Motor neuron (in vitro differentiated cells): ENCODE measurements at regions not wholly inside any gene's neighbourhood (a gene's known extent, or its start where the extent isn't known, plus 50 kb on each side); places are given as distances from the start of the nearest gene placed in this dataset.
"Not testable (repeated sequence)": the region's sequence is repeated elsewhere in the genome, so short reads cannot be mapped to it uniquely, and the experiment has no call there.

Source experiments
- ATAC-seq, 8 experiments: fragments of 200-7000 bp; cut with Tn5 transposase; replicated peaks in 6 of 8; 2 replicates each; pipeline ENCODE4 v1.8.0; 2021; ENCODE audit warnings: mild to moderate bottlenecking in 8 of 8, moderate library complexity in 8 of 8
- H3K27ac ChIP-seq, 2 donors: fragments of 250-450 bp; sonication (Bioruptor Pico); 2 replicates each; pipeline ENCODE4 v1.9.0; 2021; ENCODE audit warnings: antibody characterized with exemption in 2 of 2, mild to moderate bottlenecking in 2 of 2, moderate library complexity in 1 of 2
- H3K4me1 ChIP-seq, 2 donors: fragments of 250-450 bp; sonication (Bioruptor Pico); replicated peaks in 1 of 2; 2 replicates each; pipeline ENCODE4 v1.6.1; 2021; ENCODE audit warnings: antibody characterized with exemption in 2 of 2, mild to moderate bottlenecking in 2 of 2, moderate library complexity in 1 of 2
- H3K4me3 ChIP-seq, 5 donors: fragments of 250-450 bp; sonication (Bioruptor Pico); 2 replicates each; pipeline ENCODE4 v1.9.0; 2021; ENCODE audit warnings: antibody characterized with exemption in 5 of 5, mild to moderate bottlenecking in 5 of 5, moderate library complexity in 4 of 5
- whole genome bisulfite sequencing, 10 experiments: fragments of 450-650 bp; shearing (Covaris generic); methylation state at CpG; one replicate each; pipeline ENCODE4 v1.0.0; 2022; 5-methylcytosine and 5-hydroxymethylcytosine counted together
- in situ Hi-C, 9 experiments: fragments of 400-800 bp; cut with MboI; loops; one replicate each; pipeline ENCODE4 v1.15.0; 2021; ENCODE audit warnings: low sequenced_read_pairs in 9 of 9, low pct_unique_long_range_greater_than_20kb in 2 of 9; ENCODE audit not compliant: unreplicated experiment in 9 of 9

- in situ Hi-C loops = no loop called here
- Histone ChIP-seq H3K4me3 (no peak overlapping the region), H3K4me1 (peaks cover 16 to 21% of the 10 kb centered on the region in 2 donors), H3K27ac (no peak overlapping the region)
- WGBS, 10 experiments = 69 to 100% (median 89%) methylated on average over 1 to 2 of the region's 2 CpGs; no CpG with 5 or more reads in 1 of the 10 experiments
- ATAC-seq = peak in 5 of 8 experiments; percentile 24 to 62 (median 42)
These were observed 141.1 kb downstream of the RFPL4B start for GRCh38 chr6:112488238-112488637.

DNA sequence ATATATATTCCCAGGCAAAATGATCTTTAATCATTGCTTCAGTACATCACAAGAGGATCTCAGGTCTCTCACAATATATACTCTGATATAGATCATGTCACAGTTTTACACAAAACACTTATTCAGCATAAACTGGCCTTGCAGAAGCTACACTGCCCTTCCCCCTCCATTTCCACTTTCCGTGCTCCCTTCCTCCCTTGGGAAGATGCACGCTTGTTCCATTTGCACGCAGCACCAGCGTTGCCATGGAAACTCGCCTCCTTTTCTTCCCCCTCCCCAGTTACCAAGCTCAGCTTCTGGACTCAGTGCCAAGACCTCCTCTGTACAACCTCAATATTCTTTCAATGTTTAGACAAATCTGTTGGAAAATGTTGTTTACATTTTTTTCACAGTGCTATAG lies 154.6 kb downstream of the RFPL4B start:
- ATAC-seq = peak in 5 of 8 experiments; percentile 63 to 72 (median 65)
- WGBS, 10 experiments = 0 to 94% (median 0%) methylated on average over 1 to 5 of the region's 5 CpGs; no CpG with 5 or more reads in 1 of the 10 experiments
- peak overlapping the region in 2 of 5 donors; percentile 3 to 5 for H3K4me3 ChIP-seq
- in situ Hi-C loops = loop anchor here in 1 of 9 experiments (25.0 kb wide), 1 partner anchor 164 kb away; the partner anchor contains the start of gene RFPL4B
- H3K4me1 ChIP-seq = peaks cover 35 to 57% of the 10 kb centered on the region in 2 donors
- H3K27ac ChIP-seq = peak overlapping the region; percentile 74 to 80

GRCh38 chr6:112502351-112503090 lies 155.4 kb downstream of the RFPL4B start:
- Histone ChIP-seq H3K4me3 (peak overlapping the region in 4 of 5 donors; percentile 5 to 21 (median 9)), H3K4me1 (peaks cover 35 to 57% of the 10 kb centered on the region in 2 donors), H3K27ac (peak overlapping the region; percentile 74 to 80)
- in situ Hi-C loops = loop anchor here in 1 of 9 experiments (25.0 kb wide), 1 partner anchor 165 kb away; the partner anchor contains the start of gene RFPL4B
- 0 to 72% (median 11%) methylated on average over 3 to 7 of the region's 7 CpGs for WGBS, 10 experiments
- ATAC-seq = peak in 5 of 8 experiments; percentile 29 to 48 (median 41)

DNA sequence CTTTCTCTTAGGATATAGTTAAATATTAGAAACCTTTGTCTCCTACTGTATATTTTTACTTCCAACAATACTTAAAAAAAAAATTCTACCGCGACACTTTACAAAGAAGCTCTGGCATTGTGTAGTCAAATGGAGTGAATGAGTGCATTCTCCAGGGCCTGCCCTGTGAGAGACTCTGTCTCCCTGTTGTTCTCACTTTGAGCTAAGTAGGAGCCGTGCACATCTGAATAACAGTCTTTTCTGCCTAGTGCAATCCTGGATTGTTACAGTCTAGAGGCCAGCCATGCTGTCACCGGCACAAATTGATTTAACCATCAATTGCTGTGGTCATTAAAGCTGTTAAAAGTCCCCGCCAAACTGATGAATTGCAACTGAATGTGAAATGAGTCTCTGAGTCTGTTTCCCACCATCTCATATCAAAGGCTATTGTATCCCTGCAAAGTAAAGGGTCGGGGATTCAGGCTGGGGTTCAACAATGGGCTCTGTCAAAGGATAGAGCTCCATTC lies 156.0 kb downstream of the RFPL4B start:
- in situ Hi-C loops = loop anchor here in 1 of 9 experiments (25.0 kb wide), 1 partner anchor 166 kb away; the partner anchor contains the start of gene RFPL4B
- 0 to 49% (median 0%) methylated on average over 1 to 6 of the region's 6 CpGs; no CpG with 5 or more reads in 3 of the 10 experiments for WGBS, 10 experiments
- H3K4me3 ChIP-seq = peak overlapping the region in 4 of 5 donors; percentile 5 to 21 (median 9)
- H3K27ac ChIP-seq = peak overlapping the region; percentile 74 to 80
- peak in 7 of 8 experiments; percentile 24 to 95 (median 94) for ATAC-seq
- peaks cover 35 to 56% of the 10 kb centered on the region in 2 donors for H3K4me1 ChIP-seq

GRCh38 chr6:112504621-112505020 lies 157.5 kb downstream of the RFPL4B start:
- ATAC-seq = no peak
- Histone ChIP-seq H3K4me1 (peaks cover 35 to 52% of the 10 kb centered on the region in 2 donors), H3K27ac (peak overlapping the region; percentile 78 to 80), H3K4me3 (no peak overlapping the region)
- WGBS, 10 experiments = 0 to 100% (median 38%) methylated on average over 1 to 2 of the region's 2 CpGs; no CpG with 5 or more reads in 2 of the 10 experiments
- in situ Hi-C loops = loop anchor here in 1 of 9 experiments (25.0 kb wide), 1 partner anchor 167 kb away; the partner anchor contains the start of gene RFPL4B

DNA sequence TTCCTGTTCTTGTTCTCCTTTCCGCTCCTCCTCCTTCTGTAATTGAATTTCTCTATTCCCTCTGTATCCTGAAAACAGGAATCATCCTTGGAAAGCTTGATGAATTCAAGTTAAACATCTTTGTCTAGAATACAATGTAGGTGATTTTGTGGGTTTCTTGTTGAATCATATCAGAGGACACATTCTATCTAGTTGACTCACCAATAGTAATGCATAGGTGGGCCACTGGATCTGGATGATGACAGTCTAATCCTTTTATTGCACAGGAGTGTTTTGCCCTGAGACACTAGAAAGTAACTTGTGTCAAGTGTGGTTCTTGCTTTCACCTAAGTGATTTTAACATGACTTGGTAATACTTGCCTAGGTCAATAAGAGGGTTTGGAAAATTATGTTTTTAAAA lies 164.3 kb downstream of the RFPL4B start:
- WGBS, 10 experiments = 90 to 100% (median 100%) methylated on average over 1 of the region's 1 CpG
- ATAC-seq = no peak
- Histone ChIP-seq H3K4me1 (peaks cover 0 to 22% of the 10 kb centered on the region in 2 donors), H3K27ac (no peak overlapping the region), H3K4me3 (no peak overlapping the region)
- in situ Hi-C loops = loop anchor here in 1 of 9 experiments (25.0 kb wide), 1 partner anchor 174 kb away; the partner anchor contains the start of gene RFPL4B

DNA sequence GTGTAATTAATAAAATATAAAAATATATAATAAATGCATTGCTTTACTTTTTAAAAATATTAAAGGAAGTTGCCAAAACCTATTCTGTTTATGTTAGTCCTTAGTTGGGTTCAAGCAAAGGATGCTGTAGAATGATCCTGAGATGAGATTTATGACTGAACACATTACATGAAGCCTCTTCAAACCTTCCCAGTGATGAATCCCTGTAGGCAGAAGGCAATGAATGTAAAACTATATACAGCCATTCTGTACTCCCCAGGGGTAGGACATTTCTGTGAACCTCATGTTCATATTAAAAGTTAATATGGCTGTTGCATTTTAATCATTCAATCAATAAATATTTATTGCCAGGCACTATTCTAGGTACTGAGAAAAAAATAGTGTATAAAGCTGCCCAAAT lies 166.0 kb downstream of the RFPL4B start:
- Histone ChIP-seq H3K4me3 (no peak overlapping the region), H3K27ac (no peak overlapping the region), H3K4me1 (peaks cover 0 to 22% of the 10 kb centered on the region in 2 donors)
- ATAC-seq = peak in 3 of 8 experiments; percentile 50 to 85 (median 58)
- in situ Hi-C loops = loop anchor here in 1 of 9 experiments (25.0 kb wide), 1 partner anchor 176 kb away; the partner anchor contains the start of gene RFPL4B

GRCh38 chr6:112522587-112522986 lies 175.5 kb downstream of the RFPL4B start:
- Histone ChIP-seq H3K4me3 (no peak overlapping the region), H3K4me1 (peaks cover 0 to 4% of the 10 kb centered on the region in 2 donors), H3K27ac (no peak overlapping the region)
- in situ Hi-C loops = loop anchor here in 1 of 9 experiments (25.0 kb wide), 1 partner anchor 185 kb away; the partner anchor contains the start of gene RFPL4B
- WGBS, 10 experiments = 80 to 100% (median 83%) methylated on average over 1 to 4 of the region's 4 CpGs; no CpG with 5 or more reads in 1 of the 10 experiments
- no peak for ATAC-seq

GRCh38 chr6:112524071-112524470 lies 176.9 kb downstream of the RFPL4B start:
- WGBS, 10 experiments = 25 to 100% (median 65%) methylated on average over 1 to 2 of the region's 2 CpGs; no CpG with 5 or more reads in 1 of the 10 experiments
- in situ Hi-C loops = loop anchor here in 1 of 9 experiments (25.0 kb wide), 1 partner anchor 187 kb away; the partner anchor contains the start of gene RFPL4B
- no peak overlapping the region for H3K27ac ChIP-seq
- no peak for ATAC-seq
- peaks cover 0 to 4% of the 10 kb centered on the region in 2 donors for H3K4me1 ChIP-seq
- no peak overlapping the region for H3K4me3 ChIP-seq

DNA sequence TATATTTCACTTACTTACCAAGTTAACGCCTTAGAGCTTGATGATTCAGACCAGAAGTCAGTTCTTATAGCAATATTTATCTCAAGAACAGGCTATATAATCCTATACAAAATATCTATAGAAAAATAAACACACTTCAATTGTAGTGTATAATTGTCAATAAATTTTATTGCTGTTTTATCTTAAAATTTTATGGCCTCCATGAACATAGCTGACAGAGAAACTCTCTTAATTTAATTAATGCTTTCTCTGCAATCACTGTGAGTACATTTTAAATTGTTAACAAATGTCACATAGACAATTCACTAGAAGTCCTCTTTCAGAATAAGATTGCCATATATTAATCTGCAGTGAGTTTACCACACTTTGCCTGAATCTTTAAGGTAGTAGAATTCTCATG lies 178.6 kb downstream of the RFPL4B start:
- H3K4me3 ChIP-seq = no peak overlapping the region
- WGBS, 10 experiments = 50 to 100% (median 100%) methylated on average over 1 of the region's 1 CpG
- H3K27ac ChIP-seq = no peak overlapping the region
- peaks cover 0 to 4% of the 10 kb centered on the region in 2 donors for H3K4me1 ChIP-seq
- in situ Hi-C loops = no loop called here
- no peak for ATAC-seq

- in situ Hi-C loops = no loop called here
- no peak for ATAC-seq
- 72 to 100% (median 86%) methylated on average over 1 to 6 of the region's 6 CpGs for WGBS, 10 experiments
- Histone ChIP-seq H3K4me1 (peaks cover 0 to 4% of the 10 kb centered on the region in 2 donors), H3K27ac (no peak overlapping the region), H3K4me3 (no peak overlapping the region)
These were observed 179.5 kb downstream of the RFPL4B start for GRCh38 chr6:112526594-112526993.

DNA sequence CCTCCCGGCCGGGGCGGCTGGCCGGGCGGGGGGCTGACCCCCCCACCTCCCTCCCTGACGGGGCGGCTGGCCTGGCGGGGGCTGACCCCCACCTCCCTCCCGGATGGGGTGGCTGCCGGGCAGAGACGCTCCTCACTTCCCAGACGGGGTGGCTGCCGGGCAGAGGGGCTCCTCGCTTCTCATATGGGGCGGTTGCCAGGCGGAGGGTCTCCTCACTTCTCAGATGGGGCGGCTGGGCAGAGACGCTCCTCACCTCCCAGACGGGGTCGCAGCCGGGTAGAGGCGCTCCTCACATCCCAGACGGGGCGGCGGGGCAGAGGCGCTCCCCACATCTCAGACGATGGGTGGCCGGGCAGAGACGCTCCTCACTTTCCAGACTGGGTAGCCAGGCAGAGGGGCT lies 181.2 kb downstream of the RFPL4B start:
- in situ Hi-C loops, H3K27ac ChIP-seq, H3K4me1 ChIP-seq, H3K4me3 ChIP-seq, ATAC-seq: not testable (repeated sequence)
- WGBS, 10 experiments = no CpG with 5 or more reads among the region's 29 CpGs

- no peak overlapping the region for H3K27ac ChIP-seq
- in situ Hi-C loops = no loop called here
These were observed 188.7 kb downstream of the RFPL4B start for GRCh38 chr6:112535816-112536215.

More at GRCh38 chr6:112535816-112536215, 188.7 kb downstream of the RFPL4B start:
- ATAC-seq = no peak
- Histone ChIP-seq H3K4me3 (no peak overlapping the region), H3K4me1 (no peaks in the 10 kb centered on the region)
- WGBS, 10 experiments = 0 to 71% (median 52%) methylated on average over 1 to 2 of the region's 2 CpGs; no CpG with 5 or more reads in 5 of the 10 experiments
